H1 (cell line): ENCODE measurements at regions not wholly inside any gene's neighbourhood (a gene's known extent, or its start where the extent isn't known, plus 50 kb on each side); places are given as distances from the start of the nearest gene placed in this dataset.

Experiments used
- BCL11A ChIP-seq, 2 experiments: IDR thresholded peaks; one replicate each; pipeline ENCODE4 v1.6.1; 2011; ENCODE audit warnings: low read depth in 2 of 2, low read length in 2 of 2, mild to moderate bottlenecking in 2 of 2
- TF ChIP-seq, protein P1 (sequence below): fragments of 300-600 bp; sonication (generic); IDR thresholded peaks from 2 replicates; pipeline ENCODE4 v1.7.1; 2012; ENCODE audit warnings: low read length, moderate library complexity, mild to moderate bottlenecking, inconsistent platforms; ENCODE audit not compliant: insufficient replicate concordance

DNA sequence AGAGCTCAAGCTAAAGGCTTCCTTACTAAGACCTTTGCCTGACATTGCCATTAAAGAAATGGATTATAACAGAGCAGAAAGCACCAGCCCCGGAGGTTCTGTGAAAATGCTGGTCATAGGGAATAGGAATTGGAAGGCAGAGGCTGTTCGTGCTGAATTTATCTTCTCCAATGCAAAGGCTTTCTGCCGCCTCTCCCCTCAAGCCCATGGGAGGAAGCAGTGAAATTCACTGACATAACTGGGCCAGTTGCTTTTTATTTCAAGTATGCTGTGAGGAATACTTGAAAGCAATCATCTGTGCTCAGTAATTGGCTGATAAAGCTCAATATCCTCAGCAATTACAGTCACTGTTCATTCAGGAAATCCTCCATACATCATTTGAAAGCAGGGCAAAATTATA, 85.4 kb upstream of the LINC00305 start (continued):
- TF ChIP-seq, protein P1, sequence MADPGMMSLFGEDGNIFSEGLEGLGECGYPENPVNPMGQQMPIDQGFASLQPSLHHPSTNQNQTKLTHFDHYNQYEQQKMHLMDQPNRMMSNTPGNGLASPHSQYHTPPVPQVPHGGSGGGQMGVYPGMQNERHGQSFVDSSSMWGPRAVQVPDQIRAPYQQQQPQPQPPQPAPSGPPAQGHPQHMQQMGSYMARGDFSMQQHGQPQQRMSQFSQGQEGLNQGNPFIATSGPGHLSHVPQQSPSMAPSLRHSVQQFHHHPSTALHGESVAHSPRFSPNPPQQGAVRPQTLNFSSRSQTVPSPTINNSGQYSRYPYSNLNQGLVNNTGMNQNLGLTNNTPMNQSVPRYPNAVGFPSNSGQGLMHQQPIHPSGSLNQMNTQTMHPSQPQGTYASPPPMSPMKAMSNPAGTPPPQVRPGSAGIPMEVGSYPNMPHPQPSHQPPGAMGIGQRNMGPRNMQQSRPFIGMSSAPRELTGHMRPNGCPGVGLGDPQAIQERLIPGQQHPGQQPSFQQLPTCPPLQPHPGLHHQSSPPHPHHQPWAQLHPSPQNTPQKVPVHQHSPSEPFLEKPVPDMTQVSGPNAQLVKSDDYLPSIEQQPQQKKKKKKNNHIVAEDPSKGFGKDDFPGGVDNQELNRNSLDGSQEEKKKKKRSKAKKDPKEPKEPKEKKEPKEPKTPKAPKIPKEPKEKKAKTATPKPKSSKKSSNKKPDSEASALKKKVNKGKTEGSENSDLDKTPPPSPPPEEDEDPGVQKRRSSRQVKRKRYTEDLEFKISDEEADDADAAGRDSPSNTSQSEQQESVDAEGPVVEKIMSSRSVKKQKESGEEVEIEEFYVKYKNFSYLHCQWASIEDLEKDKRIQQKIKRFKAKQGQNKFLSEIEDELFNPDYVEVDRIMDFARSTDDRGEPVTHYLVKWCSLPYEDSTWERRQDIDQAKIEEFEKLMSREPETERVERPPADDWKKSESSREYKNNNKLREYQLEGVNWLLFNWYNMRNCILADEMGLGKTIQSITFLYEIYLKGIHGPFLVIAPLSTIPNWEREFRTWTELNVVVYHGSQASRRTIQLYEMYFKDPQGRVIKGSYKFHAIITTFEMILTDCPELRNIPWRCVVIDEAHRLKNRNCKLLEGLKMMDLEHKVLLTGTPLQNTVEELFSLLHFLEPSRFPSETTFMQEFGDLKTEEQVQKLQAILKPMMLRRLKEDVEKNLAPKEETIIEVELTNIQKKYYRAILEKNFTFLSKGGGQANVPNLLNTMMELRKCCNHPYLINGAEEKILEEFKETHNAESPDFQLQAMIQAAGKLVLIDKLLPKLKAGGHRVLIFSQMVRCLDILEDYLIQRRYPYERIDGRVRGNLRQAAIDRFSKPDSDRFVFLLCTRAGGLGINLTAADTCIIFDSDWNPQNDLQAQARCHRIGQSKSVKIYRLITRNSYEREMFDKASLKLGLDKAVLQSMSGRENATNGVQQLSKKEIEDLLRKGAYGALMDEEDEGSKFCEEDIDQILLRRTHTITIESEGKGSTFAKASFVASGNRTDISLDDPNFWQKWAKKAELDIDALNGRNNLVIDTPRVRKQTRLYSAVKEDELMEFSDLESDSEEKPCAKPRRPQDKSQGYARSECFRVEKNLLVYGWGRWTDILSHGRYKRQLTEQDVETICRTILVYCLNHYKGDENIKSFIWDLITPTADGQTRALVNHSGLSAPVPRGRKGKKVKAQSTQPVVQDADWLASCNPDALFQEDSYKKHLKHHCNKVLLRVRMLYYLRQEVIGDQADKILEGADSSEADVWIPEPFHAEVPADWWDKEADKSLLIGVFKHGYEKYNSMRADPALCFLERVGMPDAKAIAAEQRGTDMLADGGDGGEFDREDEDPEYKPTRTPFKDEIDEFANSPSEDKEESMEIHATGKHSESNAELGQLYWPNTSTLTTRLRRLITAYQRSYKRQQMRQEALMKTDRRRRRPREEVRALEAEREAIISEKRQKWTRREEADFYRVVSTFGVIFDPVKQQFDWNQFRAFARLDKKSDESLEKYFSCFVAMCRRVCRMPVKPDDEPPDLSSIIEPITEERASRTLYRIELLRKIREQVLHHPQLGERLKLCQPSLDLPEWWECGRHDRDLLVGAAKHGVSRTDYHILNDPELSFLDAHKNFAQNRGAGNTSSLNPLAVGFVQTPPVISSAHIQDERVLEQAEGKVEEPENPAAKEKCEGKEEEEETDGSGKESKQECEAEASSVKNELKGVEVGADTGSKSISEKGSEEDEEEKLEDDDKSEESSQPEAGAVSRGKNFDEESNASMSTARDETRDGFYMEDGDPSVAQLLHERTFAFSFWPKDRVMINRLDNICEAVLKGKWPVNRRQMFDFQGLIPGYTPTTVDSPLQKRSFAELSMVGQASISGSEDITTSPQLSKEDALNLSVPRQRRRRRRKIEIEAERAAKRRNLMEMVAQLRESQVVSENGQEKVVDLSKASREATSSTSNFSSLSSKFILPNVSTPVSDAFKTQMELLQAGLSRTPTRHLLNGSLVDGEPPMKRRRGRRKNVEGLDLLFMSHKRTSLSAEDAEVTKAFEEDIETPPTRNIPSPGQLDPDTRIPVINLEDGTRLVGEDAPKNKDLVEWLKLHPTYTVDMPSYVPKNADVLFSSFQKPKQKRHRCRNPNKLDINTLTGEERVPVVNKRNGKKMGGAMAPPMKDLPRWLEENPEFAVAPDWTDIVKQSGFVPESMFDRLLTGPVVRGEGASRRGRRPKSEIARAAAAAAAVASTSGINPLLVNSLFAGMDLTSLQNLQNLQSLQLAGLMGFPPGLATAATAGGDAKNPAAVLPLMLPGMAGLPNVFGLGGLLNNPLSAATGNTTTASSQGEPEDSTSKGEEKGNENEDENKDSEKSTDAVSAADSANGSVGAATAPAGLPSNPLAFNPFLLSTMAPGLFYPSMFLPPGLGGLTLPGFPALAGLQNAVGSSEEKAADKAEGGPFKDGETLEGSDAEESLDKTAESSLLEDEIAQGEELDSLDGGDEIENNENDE, result no peak
- no peak for TF ChIP-seq BCL11A (IDR thresholded peaks at IDR 0.05; ENCODE audit: low read depth in 2 of 2, low read length in 2 of 2)
